ENCODE measurements at regions not wholly inside any gene's neighbourhood (a gene's known extent, or its start where the extent isn't known, plus 50 kb on each side); places are given as distances from the start of the nearest gene placed in this dataset.

GRCh38 chr20:57785061-57785460 is 75.2 kb upstream of the PMEPA1 start:
- Histone ChIP-seq H3K4me1 (ENCODE audit: insufficient read depth, low read length) (no peaks in the 10 kb centered on the region), H3K4me3 (ENCODE audit: low read length) (no peak overlapping the region), H3K27ac (ENCODE audit: low read depth, low read length) (no peak overlapping the region), H3K9me3 (ENCODE audit: low read length) (no peaks in the 10 kb centered on the region), H3K36me3 (ENCODE audit: insufficient read depth, low read length) (no peaks in the 10 kb centered on the region), H3K27me3 (ENCODE audit: insufficient read depth, low read length, poor library complexity, severe bottlenecking) (no peaks in the 10 kb centered on the region)
- ChIA-PET CTCF (no interaction called here), POLR2A (interaction anchor here (0.6 kb wide), 1 partner anchor 11 kb away, joined by 3 read pairs; no protein-coding TSS in a partner anchor)
- Mint-ChIP-seq H3K27ac (no peak overlapping the region), H3K4me1 (no peaks in the 10 kb centered on the region), H3K4me3 (no peak overlapping the region), H3K27me3 (peaks cover 4 to 23% of the 10 kb centered on the region in 2 donors), H3K36me3 (no peaks in the 10 kb centered on the region), H3K9me3 (no peaks in the 10 kb centered on the region)
- no peak for DNase-seq

- Mint-ChIP-seq H3K36me3 (no peaks in the 10 kb centered on the region), H3K4me1 (no peaks in the 10 kb centered on the region), H3K27ac (peak overlapping the region in 2 of 8 donors; percentile 43 to 64), H3K4me3 (no peak overlapping the region), H3K27me3 (peaks cover 6 to 23% of the 10 kb centered on the region in 2 donors), H3K9me3 (no peaks in the 10 kb centered on the region)
- Histone ChIP-seq H3K4me1 (ENCODE audit: insufficient read depth, low read length) (no peaks in the 10 kb centered on the region), H3K4me3 (ENCODE audit: low read length) (no peak overlapping the region), H3K27ac (ENCODE audit: low read depth, low read length) (no peak overlapping the region), H3K36me3 (ENCODE audit: insufficient read depth, low read length) (no peaks in the 10 kb centered on the region), H3K9me3 (ENCODE audit: low read length) (no peaks in the 10 kb centered on the region), H3K27me3 (ENCODE audit: insufficient read depth, low read length, poor library complexity, severe bottlenecking) (no peaks in the 10 kb centered on the region)
- CTCF ChIA-PET, result no interaction called here
- no peak for DNase-seq
- POLR2A ChIA-PET, result no interaction called here
Observed at GRCh38 chr20:57783956-57784837, 74.4 kb upstream of the PMEPA1 start.

- H3K27ac ChIP-seq (ENCODE audit: low read depth, low read length), result no peak overlapping the region
- H3K36me3 Mint-ChIP-seq, result no peaks in the 10 kb centered on the region
- no peak overlapping the region for H3K27ac Mint-ChIP-seq
- ChIA-PET CTCF (interaction anchor here (1.4 kb wide), 1 partner anchor 150 kb away, joined by 3 read pairs; no protein-coding TSS in a partner anchor), POLR2A (no interaction called here)
- H3K27me3 ChIP-seq (ENCODE audit: insufficient read depth, low read length, poor library complexity, severe bottlenecking), result no peaks in the 10 kb centered on the region
- H3K4me1 ChIP-seq (ENCODE audit: insufficient read depth, low read length), result no peaks in the 10 kb centered on the region
- no peak for DNase-seq
- H3K27me3 Mint-ChIP-seq, result peaks cover 6 to 29% of the 10 kb centered on the region in 2 donors
- no peak overlapping the region for H3K4me3 Mint-ChIP-seq
- no peak overlapping the region for H3K4me3 ChIP-seq (ENCODE audit: low read length)
- no peaks in the 10 kb centered on the region for H3K9me3 ChIP-seq (ENCODE audit: low read length)
- H3K9me3 Mint-ChIP-seq, result no peaks in the 10 kb centered on the region
- H3K36me3 ChIP-seq (ENCODE audit: insufficient read depth, low read length), result no peaks in the 10 kb centered on the region
- H3K4me1 Mint-ChIP-seq, result no peaks in the 10 kb centered on the region
Observed at GRCh38 chr20:57783196-57783595, 73.4 kb upstream of the PMEPA1 start.

- H3K4me3 Mint-ChIP-seq, result no peak overlapping the region
- no peaks in the 10 kb centered on the region for H3K4me1 Mint-ChIP-seq
- no peaks in the 10 kb centered on the region for H3K9me3 Mint-ChIP-seq
- no peaks in the 10 kb centered on the region for H3K36me3 Mint-ChIP-seq
- POLR2A ChIA-PET, result no interaction called here
- H3K36me3 ChIP-seq (ENCODE audit: insufficient read depth, low read length), result no peaks in the 10 kb centered on the region
- CTCF ChIA-PET, result interaction anchor here (1.4 kb wide), 1 partner anchor 151 kb away, joined by 3 read pairs; no protein-coding TSS in a partner anchor
- H3K27me3 Mint-ChIP-seq, result peaks cover 6 to 29% of the 10 kb centered on the region in 2 donors
- H3K4me3 ChIP-seq (ENCODE audit: low read length), result no peak overlapping the region
- H3K27ac ChIP-seq (ENCODE audit: low read depth, low read length), result no peak overlapping the region
- H3K27ac Mint-ChIP-seq, result no peak overlapping the region
- H3K4me1 ChIP-seq (ENCODE audit: insufficient read depth, low read length), result no peaks in the 10 kb centered on the region
- DNase-seq, result no peak
- H3K27me3 ChIP-seq (ENCODE audit: insufficient read depth, low read length, poor library complexity, severe bottlenecking), result no peaks in the 10 kb centered on the region
- no peaks in the 10 kb centered on the region for H3K9me3 ChIP-seq (ENCODE audit: low read length)
Observed at GRCh38 chr20:57782631-57783041, 72.8 kb upstream of the PMEPA1 start.

- H3K27me3 Mint-ChIP-seq, result peaks cover 6 to 29% of the 10 kb centered on the region in 2 donors
- no peaks in the 10 kb centered on the region for H3K36me3 ChIP-seq (ENCODE audit: insufficient read depth, low read length)
- no peaks in the 10 kb centered on the region for H3K9me3 ChIP-seq (ENCODE audit: low read length)
- no peaks in the 10 kb centered on the region for H3K36me3 Mint-ChIP-seq
- H3K4me3 Mint-ChIP-seq, result no peak overlapping the region
- no peaks in the 10 kb centered on the region for H3K4me1 Mint-ChIP-seq
- no peak for DNase-seq
- CTCF ChIA-PET, result no interaction called here
- POLR2A ChIA-PET, result no interaction called here
- no peak overlapping the region for H3K27ac ChIP-seq (ENCODE audit: low read depth, low read length)
- H3K27me3 ChIP-seq (ENCODE audit: insufficient read depth, low read length, poor library complexity, severe bottlenecking), result no peaks in the 10 kb centered on the region
- no peak overlapping the region for H3K4me3 ChIP-seq (ENCODE audit: low read length)
- no peaks in the 10 kb centered on the region for H3K4me1 ChIP-seq (ENCODE audit: insufficient read depth, low read length)
- H3K27ac Mint-ChIP-seq, result no peak overlapping the region
- no peaks in the 10 kb centered on the region for H3K9me3 Mint-ChIP-seq
Observed at GRCh38 chr20:57781901-57782300, 72.1 kb upstream of the PMEPA1 start.

- Mint-ChIP-seq H3K36me3 (no peaks in the 10 kb centered on the region), H3K4me1 (no peaks in the 10 kb centered on the region), H3K27me3 (peaks cover 6 to 34% of the 10 kb centered on the region in 2 donors), H3K9me3 (no peaks in the 10 kb centered on the region), H3K4me3 (no peak overlapping the region), H3K27ac (no peak overlapping the region)
- no peak overlapping the region for H3K4me3 ChIP-seq (ENCODE audit: low read length)
- no peaks in the 10 kb centered on the region for H3K36me3 ChIP-seq (ENCODE audit: insufficient read depth, low read length)
- ChIA-PET POLR2A (no interaction called here), CTCF (no interaction called here)
- H3K27me3 ChIP-seq (ENCODE audit: insufficient read depth, low read length, poor library complexity, severe bottlenecking), result no peaks in the 10 kb centered on the region
- no peaks in the 10 kb centered on the region for H3K9me3 ChIP-seq (ENCODE audit: low read length)
- H3K4me1 ChIP-seq (ENCODE audit: insufficient read depth, low read length), result no peaks in the 10 kb centered on the region
- H3K27ac ChIP-seq (ENCODE audit: low read depth, low read length), result no peak overlapping the region
- no peak for DNase-seq
Observed at GRCh38 chr20:57780906-57781305, 71.1 kb upstream of the PMEPA1 start.

GRCh38 chr20:57780398-57780797 is 70.6 kb upstream of the PMEPA1 start:
- Mint-ChIP-seq H3K27ac (no peak overlapping the region), H3K4me1 (no peaks in the 10 kb centered on the region), H3K9me3 (no peaks in the 10 kb centered on the region), H3K4me3 (no peak overlapping the region), H3K27me3 (peaks cover 6 to 34% of the 10 kb centered on the region in 2 donors), H3K36me3 (no peaks in the 10 kb centered on the region)
- H3K4me3 ChIP-seq (ENCODE audit: low read length), result no peak overlapping the region
- H3K4me1 ChIP-seq (ENCODE audit: insufficient read depth, low read length), result no peaks in the 10 kb centered on the region
- no peak overlapping the region for H3K27ac ChIP-seq (ENCODE audit: low read depth, low read length)
- CTCF ChIA-PET, result no interaction called here
- DNase-seq, result no peak
- POLR2A ChIA-PET, result no interaction called here
- no peaks in the 10 kb centered on the region for H3K9me3 ChIP-seq (ENCODE audit: low read length)
- no peaks in the 10 kb centered on the region for H3K27me3 ChIP-seq (ENCODE audit: insufficient read depth, low read length, poor library complexity, severe bottlenecking)
- H3K36me3 ChIP-seq (ENCODE audit: insufficient read depth, low read length), result no peaks in the 10 kb centered on the region

- H3K4me1 ChIP-seq (ENCODE audit: insufficient read depth, low read length), result no peaks in the 10 kb centered on the region
- no peaks in the 10 kb centered on the region for H3K9me3 ChIP-seq (ENCODE audit: low read length)
- no peak overlapping the region for H3K27ac ChIP-seq (ENCODE audit: low read depth, low read length)
- ChIA-PET POLR2A (no interaction called here), CTCF (no interaction called here)
- H3K36me3 Mint-ChIP-seq, result no peaks in the 10 kb centered on the region
- no peak overlapping the region for H3K4me3 ChIP-seq (ENCODE audit: low read length)
- no peak overlapping the region for H3K27ac Mint-ChIP-seq
- peaks cover 11 to 34% of the 10 kb centered on the region in 2 donors for H3K27me3 Mint-ChIP-seq
- no peaks in the 10 kb centered on the region for H3K9me3 Mint-ChIP-seq
- no peak overlapping the region for H3K4me3 Mint-ChIP-seq
- no peak for DNase-seq
- no peaks in the 10 kb centered on the region for H3K4me1 Mint-ChIP-seq
- H3K27me3 ChIP-seq (ENCODE audit: insufficient read depth, low read length, poor library complexity, severe bottlenecking), result no peaks in the 10 kb centered on the region
- no peaks in the 10 kb centered on the region for H3K36me3 ChIP-seq (ENCODE audit: insufficient read depth, low read length)
Observed at GRCh38 chr20:57779401-57780003, 69.7 kb upstream of the PMEPA1 start.
